ENCODE measurements at regions not wholly inside any gene's neighbourhood (a gene's known extent, or its start where the extent isn't known, plus 50 kb on each side); places are given as distances from the start of the nearest gene placed in this dataset.

- TF ChIP-seq CTCF (IDR thresholded peaks at IDR 0.05) (no peak), POLR2A (IDR thresholded peaks at IDR 0.05) (no peak)
Measured at GRCh38 chr15:45948181-45948621, 313.4 kb downstream of the SQOR start.

Measured in lower leg skin (tissue), 3 donors.